HG02678 (cell line): ENCODE measurements at regions not wholly inside any gene's neighbourhood (a gene's known extent, or its start where the extent isn't known, plus 50 kb on each side); places are given as distances from the start of the nearest gene placed in this dataset.
"Not testable (repeated sequence)": the region's sequence is repeated elsewhere in the genome, so short reads cannot be mapped to it uniquely, and the experiment has no call there.

ENCODE experiments used
- ATAC-seq: cut with Tn5 transposase; IDR thresholded peaks from one replicate; pipeline ENCODE4 v1.9.1; 2021; ENCODE audit warnings: mild to moderate bottlenecking, moderate library complexity; ENCODE audit not compliant: unreplicated experiment

- no peak for ATAC-seq
Measured at GRCh38 chr2:224121406-224122067, 82.5 kb upstream of the SERPINE2 start.

GRCh38 chr2:224120986-224121385, 81.9 kb upstream of the SERPINE2 start:
- ATAC-seq = no peak

GRCh38 chr2:224119846-224120245, 80.8 kb upstream of the SERPINE2 start:
- not testable (repeated sequence) for ATAC-seq

GRCh38 chr2:224114428-224114827, 75.3 kb upstream of the SERPINE2 start:
- no peak for ATAC-seq

GRCh38 chr2:224113930-224114329, 74.8 kb upstream of the SERPINE2 start:
- not testable (repeated sequence) for ATAC-seq

- ATAC-seq = no peak
Measured at GRCh38 chr2:224111576-224111975, 72.5 kb upstream of the SERPINE2 start.

- ATAC-seq = no peak
Measured at GRCh38 chr2:224110811-224111210, 71.7 kb upstream of the SERPINE2 start.

- ATAC-seq = no peak
Measured at GRCh38 chr2:224109751-224110150, 70.7 kb upstream of the SERPINE2 start.

- no peak for ATAC-seq
Measured at GRCh38 chr2:224106794-224107193, 67.7 kb upstream of the SERPINE2 start.

GRCh38 chr2:224104668-224105386, 65.7 kb upstream of the SERPINE2 start:
- ATAC-seq = no peak

GRCh38 chr2:224103651-224104050, 64.6 kb upstream of the SERPINE2 start:
- ATAC-seq = no peak

GRCh38 chr2:224102991-224103390, 63.9 kb upstream of the SERPINE2 start:
- no peak for ATAC-seq

GRCh38 chr2:224101820-224102630, 62.9 kb upstream of the SERPINE2 start:
- ATAC-seq = no peak

- no peak for ATAC-seq
Measured at GRCh38 chr2:224099861-224100643, 61.0 kb upstream of the SERPINE2 start.

- ATAC-seq = no peak
Measured at GRCh38 chr2:224098481-224099230, 59.6 kb upstream of the SERPINE2 start.

GRCh38 chr2:224094413-224094812, 55.3 kb upstream of the SERPINE2 start:
- no peak for ATAC-seq

GRCh38 chr2:224091671-224092070, 52.6 kb upstream of the SERPINE2 start:
- ATAC-seq = not testable (repeated sequence)

GRCh38 chr2:224089606-224090005, 50.5 kb upstream of the SERPINE2 start:
- not testable (repeated sequence) for ATAC-seq
